Activated CD8-positive, alpha-beta memory T cell treated with anti-CD3 and anti-CD28 coated beads, Interleukin-2, amount 50 U/mL, for 24 hours (primary cell): ENCODE measurements at regions not wholly inside any gene's neighbourhood (a gene's known extent, or its start where the extent isn't known, plus 50 kb on each side); places are given as distances from the start of the nearest gene placed in this dataset.

Source experiments
- DNase-seq: peaks from one replicate; pipeline ENCODE4 v3.0.0-alpha.2; 2020; ENCODE audit errors: extremely low read depth

DNA sequence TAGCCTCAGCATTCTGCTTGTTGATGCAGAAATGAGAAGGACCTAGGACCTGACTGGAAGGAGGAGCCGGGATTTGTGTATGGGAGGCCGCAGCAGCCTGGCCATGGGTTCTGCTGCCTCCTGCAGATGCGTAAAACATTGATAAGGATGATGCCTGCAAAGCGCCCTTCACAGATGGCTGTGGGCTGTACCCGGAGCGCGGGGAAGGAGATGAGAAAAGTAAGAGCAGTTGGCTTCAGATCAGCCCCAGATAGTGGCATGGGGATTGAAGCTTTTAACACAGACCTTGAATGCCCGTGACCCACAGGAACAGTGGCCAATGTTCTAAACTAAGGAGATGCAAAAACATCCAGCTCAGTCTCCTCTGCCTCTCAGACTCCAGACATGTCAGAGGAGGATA is 136.4 kb upstream of the KCNG1 start:
- no peak for DNase-seq

DNA sequence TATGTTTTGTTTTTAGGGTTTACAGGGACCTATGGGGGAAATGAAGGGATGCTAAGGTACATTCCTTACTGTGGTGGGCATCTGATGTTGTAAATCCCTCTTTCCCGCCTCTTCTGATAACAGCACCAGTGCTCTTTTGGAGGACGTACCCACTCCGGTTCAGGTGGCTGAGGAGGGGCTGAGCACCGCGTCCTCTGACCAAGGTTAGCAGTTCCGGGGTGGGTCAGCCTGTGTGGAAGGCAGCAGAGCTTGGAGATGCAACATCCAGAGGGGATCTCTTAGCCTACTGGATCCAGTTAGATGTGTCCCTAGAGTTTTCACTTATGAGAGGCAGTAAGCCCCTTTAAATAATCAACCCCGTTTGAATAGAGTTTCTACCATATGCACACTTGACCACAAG is 135.3 kb upstream of the KCNG1 start:
- DNase-seq, result no peak

DNA sequence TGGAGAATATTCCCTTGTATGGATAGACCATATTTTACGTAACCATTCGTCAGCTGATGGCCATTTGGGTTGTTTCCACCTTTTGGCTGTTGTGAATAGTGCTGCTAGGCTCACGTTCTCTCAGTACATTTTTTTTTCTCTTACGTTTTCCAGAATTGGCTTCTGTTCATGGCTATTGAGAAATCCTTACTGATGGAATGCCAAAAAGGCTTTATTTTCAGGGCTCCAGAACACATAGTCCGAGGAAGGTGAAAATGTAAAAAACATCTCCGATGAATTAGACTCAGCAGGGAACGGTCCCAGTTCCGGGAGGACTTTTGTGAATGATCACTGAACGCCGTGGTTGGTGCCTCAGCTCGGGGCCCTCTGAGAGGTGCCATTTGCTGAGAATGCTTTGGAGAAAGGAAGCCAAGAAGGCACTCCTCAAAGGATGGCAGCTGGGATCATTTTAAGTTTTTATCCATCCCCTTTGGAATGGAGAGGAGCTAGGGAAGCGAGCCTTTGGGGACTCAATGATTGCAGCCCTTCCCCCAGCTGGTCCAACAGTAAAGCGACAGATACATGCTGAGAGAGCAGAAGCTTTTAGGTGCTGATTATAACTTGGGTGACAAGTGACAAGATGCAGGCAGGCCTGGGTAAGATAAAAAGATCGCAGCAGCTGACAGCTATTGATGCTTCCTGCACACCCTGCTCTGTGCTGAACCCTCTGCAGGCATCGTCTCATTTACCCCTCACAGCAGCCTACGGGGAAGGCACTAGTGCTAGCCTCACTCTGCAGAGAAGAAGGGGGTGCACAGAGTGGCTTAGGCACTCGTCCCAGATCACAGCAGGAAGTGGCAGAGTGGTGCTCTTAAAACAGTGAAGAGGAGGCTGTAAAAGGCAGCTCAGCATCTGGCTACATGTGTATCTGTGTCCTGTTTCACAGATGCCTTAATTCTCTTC is 133.4 kb upstream of the KCNG1 start:
- DNase-seq, result no peak

GRCh38 chr20:51154708-51155690 is 132.1 kb upstream of the KCNG1 start:
- no peak for DNase-seq

GRCh38 chr20:51153867-51154707 is 131.2 kb upstream of the KCNG1 start:
- DNase-seq, result no peak

DNA sequence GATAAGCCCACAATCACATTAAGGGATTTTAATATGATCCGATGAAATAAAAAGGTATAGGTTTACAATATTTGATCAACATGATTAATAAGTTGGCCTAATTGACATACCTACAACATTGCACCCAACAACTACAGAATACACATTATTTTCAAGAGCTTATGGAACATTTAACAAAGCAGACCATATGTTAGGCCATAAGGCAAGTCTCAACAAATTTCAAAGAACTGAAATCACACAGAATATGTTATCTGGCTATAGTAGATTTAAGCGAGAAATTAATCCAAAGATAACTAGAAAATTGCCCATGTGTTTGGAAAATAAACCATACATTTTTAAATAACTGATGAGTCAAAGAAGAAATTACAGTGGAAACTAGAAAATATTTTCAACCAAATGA is 126.0 kb upstream of the KCNG1 start:
- no peak for DNase-seq

DNA sequence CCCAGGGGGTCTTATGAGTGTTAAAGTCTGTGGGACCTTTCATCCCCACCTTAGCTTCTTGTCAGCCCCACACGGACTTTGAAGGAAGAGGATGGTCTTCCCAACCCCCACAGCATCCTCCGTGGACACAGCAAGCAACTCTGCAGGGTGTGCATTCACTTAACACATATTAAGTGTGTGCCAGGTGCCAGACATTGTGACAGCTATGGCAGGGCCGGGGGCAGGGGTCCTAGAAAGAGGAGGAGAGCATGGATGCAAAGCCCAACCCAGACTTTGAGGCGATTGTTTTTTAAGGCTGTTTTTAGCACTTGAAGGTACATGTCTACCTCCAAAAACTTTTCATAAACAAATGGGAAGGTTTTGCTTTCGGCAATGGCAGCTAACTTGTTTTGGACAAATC is 121.6 kb upstream of the KCNG1 start:
- DNase-seq, result no peak

GRCh38 chr20:51143652-51144051 is 120.7 kb upstream of the KCNG1 start:
- no peak for DNase-seq

DNA sequence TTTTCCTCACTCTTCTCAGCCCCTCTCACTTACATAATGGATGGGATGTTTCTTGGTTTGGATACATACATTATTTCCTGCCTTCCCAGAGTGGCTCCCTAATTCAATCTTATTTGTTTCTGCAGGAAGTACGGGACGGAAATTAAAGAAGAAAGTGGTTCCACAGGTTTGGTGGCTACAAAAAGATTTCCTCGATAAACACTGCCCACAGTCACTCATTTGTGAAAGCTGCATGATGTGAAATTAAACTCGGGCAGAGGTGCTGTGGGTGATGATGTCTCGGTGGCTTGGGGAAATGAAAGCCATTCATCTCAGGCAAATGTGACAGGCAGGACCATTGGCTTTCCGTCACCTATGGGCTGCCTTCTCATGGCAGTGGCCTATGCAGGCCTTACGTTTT is 119.5 kb upstream of the KCNG1 start:
- no peak for DNase-seq

GRCh38 chr20:51140671-51141070 is 117.8 kb upstream of the KCNG1 start:
- DNase-seq, result no peak

DNA sequence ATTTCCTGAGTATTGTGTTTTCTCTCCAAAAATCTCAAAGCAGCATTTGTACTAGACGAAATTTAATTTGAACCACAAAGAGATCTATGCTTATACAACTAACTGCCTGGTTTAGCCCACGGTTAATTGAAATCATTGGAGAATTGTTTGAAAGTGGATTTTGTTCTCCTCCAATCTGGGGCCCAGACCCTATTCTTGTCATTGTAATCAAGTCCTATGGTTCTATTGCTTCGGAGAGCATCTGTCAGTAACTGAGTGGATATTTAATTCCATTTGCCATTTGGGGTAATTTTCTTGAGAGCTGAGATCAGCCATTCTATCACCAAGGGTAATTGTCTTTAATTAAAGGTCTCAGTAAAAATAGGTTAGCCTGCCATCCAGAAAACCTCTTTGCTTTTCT is 117.0 kb upstream of the KCNG1 start:
- no peak for DNase-seq

DNA sequence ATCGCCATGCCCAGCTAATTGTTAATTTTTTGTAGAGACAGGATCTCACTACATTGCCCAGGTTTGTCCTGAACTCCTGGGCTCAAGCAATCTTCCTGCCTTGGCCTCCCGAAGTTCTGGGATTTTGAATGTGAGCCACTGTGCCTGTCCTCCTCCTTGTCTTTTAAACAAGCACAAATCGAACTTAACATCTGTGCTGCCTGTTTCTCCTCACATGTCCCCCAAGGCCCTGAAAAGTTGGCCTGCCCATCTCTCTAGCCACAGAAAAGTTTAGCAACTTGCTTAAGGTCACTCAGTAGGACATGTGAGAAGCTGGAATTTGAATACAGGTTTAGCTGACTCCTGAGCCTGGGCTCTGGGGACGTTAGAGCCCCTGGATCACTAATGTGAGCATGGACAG is 115.7 kb upstream of the KCNG1 start:
- no peak for DNase-seq

DNA sequence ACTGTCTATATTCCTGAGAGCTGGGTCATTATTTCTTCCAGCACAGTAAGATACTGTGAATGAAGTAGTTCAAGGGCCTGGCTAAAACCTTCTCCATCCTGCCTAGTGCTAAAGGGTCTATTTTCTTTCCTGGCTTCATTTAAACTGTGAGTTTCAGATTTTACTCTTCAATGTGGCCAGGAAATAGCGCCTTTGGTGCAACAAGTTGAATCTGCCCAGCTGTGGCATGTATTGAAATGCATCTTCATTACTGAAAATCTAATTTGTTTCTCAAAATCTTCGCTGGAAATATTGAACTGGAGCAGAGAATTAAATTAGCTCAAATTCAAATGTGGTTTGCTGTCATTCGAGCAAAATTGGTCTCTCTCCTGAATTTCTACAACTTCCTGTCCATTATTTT is 114.6 kb upstream of the KCNG1 start:
- DNase-seq, result no peak

DNA sequence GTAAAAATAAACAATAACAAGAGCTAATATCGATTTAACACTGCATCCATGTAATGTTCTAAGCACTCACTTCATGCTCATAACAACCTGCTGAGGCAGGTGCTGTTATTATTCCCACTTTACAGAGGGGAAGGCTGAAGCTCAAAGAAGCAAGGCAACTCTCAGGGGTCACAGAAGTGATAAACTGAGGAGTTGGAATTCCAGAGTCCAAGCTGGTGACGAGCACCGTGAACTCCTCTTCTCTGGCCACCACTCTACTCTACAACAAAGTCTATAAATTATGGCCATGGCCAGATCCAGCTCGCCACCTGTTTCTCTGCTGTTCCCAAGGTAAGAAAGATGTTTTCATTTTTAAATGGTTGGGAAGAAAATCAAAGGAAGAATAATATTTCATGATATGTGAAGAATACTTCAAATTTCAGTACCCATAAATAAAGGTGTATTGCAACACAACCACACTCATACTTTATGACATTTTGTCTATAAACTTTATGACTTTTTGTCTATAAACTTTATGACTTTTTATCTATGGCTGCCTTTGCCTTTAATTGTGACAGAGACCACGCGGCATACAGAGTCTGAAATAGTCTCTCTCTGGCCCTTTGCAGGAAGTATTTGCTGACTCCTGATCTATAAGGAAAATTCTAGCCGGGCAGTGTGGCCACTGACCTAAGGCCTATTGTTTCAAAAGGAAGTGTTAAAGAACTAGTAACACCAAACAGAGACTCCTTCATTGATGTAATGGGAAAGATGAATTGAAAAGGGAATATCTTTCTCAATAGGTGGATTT is 113.2 kb upstream of the KCNG1 start:
- no peak for DNase-seq

DNA sequence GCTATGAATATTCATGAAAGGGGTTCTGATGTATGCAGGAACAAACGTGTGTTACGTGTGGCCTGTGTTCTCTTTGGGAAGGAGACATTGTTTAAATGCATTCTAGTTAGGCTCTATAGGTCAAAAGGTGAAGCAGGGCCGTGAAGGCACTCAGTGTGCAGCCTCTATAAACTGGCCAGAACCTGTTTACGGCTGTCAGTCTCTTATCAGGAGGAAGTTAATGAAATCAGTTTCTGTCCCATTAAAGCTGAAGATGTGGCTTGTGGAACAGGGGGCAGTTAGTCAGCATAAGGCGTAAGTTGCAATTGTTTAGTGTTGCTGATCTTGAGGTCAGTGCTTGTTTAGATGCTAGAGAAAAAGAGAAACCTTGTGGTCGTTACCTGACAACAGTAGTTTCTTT is 111.5 kb upstream of the KCNG1 start:
- DNase-seq, result no peak

DNA sequence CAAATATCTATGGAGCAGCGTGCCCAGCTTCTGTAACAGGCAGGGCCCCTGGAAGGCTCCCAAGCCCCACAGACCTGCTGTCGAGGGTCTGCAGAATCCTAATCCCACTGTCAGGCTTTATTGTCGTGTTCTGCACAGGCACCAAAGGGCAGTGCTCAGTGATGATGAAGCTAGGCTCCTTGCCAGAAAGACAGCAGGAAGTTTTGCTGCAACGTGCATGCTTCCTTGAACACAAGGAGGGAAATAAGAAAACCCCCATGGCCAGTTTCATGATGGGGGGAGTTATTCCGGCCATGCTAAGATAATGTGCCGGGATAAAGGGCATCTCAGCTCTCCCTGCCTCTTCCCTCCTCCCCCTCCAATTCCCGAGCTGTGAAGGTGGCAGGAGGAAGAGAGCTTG is 109.4 kb upstream of the KCNG1 start:
- DNase-seq, result no peak

DNA sequence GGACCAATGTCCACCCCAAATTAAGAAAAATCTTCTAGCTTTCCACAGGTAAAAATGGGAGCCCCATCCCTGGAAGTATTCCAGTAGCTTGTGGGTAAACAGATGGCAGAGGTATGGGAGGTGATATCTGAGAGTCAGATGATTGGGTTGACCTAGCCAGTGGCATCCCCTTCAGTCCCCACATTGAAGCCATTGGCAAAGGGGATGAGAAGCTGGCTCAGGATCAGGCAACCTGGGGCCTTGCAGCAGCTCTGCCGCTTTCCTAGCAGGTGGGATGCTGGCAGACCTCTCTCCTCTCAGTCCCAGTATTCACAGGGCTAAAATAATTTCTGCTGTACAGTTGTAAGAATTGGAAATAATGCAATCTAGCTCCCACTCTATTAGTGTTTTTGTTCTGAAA is 108.9 kb upstream of the KCNG1 start:
- DNase-seq, result no peak

DNA sequence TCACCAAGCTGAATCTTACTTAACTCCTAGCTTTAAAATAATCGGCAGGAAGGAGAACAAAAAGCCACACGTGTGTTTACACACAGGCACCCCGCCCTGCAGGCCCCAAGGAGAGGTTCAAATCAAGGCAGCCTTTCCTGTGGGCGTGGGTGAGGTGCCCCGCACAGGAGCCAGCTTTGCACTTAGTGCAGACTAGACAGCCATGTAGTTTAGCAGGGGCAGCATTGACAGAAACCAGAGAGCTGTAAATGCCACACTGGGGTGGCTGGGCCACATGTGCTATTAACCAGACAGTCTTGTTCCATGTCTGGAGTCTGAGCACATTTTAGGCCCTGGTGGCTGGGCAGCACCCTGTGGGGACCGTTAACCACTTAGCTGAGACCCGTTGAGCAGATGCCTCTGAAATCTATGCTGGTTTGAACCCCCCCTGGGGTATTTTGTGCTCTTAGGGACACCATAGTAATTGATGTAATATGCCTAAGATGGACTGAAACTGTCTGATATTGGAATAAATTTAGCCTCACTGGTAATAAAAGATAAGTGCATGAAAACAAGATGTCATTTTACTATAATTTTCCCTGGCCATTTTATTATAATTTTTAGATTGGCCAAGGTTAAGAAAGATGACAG is 106.4 kb upstream of the KCNG1 start:
- DNase-seq, result no peak

DNA sequence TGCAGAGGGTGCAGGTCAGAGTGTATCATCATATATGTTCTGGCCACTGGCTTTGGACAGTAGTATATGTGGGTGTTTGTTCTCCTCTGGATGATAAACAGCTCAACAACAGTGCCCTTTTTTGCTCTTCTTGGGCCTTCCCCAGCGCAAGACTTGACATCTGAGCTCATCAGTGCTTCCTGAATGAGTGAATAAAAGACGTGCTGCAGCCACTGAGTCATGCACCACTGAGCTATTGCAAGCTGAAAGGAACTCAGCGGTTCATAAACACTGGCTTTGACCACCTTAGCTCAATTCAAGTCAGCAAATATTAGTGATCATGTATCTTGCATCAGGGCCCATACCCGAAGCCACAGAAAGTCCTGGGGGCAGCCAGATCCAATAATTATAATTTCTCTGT is 105.3 kb upstream of the KCNG1 start:
- no peak for DNase-seq

DNA sequence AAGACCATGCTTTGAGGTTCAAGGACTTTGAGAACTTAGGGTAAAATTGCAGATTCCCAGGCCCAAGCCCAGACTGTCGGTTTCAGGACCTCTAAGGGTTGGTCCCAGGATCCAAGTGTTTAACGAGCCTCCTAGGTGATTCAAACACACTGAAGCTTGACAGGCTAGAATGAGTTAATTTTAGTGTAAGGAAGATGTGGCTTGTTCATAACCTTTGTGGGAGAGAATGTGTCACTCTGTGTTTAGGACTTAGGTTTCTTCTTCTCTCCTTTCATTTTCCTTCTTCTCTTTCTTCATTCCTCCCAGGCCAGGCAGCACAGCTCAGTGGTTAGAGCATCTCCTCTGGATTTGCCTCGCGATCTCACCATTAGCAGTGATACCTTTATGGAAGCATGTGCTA is 104.8 kb upstream of the KCNG1 start:
- DNase-seq, result no peak

DNA sequence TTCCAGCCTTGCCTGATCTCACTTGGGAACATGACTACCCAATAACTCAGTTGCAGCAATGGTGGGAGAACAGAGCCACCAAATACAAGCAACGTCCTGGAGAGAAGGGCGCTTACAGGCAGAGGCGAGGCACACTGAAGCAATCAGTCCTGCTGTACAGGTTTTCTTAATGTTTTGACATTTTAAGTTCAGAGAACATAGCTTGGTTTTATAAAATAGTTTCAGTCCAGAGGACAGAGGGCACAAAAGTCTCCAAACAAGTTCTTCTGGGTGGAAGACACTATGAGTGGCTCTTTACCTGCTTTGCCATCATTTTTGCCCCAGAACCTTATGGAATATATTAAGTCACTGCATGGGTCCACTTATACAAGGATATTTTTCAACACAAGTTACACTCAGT is 103.4 kb upstream of the KCNG1 start:
- DNase-seq, result no peak
